ENCODE measurements at regions not wholly inside any gene's neighbourhood (a gene's known extent, or its start where the extent isn't known, plus 50 kb on each side); places are given as distances from the start of the nearest gene placed in this dataset.

DNA sequence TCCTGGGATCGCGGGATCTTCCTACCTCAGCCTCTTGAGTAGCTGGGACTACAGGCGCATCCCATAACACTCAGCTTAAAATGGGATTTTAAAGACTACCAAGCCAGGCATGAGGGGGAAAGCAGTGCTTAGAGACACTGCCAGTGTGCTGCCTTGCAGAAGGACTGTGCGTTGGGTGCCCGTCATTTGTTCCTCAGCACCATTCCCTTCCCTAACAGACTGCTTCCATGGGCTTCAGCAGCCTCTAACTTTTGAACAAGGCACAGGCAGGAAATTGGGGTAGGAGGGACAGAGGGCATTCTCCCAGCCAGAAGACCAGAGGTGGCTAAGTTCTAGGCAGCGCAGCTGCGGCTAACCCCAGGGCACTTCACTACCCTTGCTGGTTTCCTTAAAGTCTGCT lies 73.9 kb upstream of the USP24 start:
- no peaks in the 10 kb centered on the region; the same call in 1 of the 2 replicates for H3K27me3 ChIP-seq (ENCODE audit: insufficient read depth, low read length)
- no peak overlapping the region for H3K9ac ChIP-seq (ENCODE audit: low read length)
- H3K4me1 ChIP-seq (ENCODE audit: insufficient read depth, low read length, severe bottlenecking), result no peaks in the 10 kb centered on the region
- no peak overlapping the region for H3K4me2 ChIP-seq (ENCODE audit: low read length)
- no peaks in the 10 kb centered on the region for H3K9me3 ChIP-seq (ENCODE audit: low read length)
- no peak overlapping the region for H3K4me3 ChIP-seq (ENCODE audit: low read depth, low read length, poor library complexity, severe bottlenecking)
- H3K36me3 ChIP-seq (ENCODE audit: insufficient read depth, low read length), result no peaks in the 10 kb centered on the region
- TF ChIP-seq EZH2 (IDR thresholded peaks at IDR 0.05; ENCODE audit: borderline replicate concordance, low read length), result no peak
- TF ChIP-seq, protein P1, sequence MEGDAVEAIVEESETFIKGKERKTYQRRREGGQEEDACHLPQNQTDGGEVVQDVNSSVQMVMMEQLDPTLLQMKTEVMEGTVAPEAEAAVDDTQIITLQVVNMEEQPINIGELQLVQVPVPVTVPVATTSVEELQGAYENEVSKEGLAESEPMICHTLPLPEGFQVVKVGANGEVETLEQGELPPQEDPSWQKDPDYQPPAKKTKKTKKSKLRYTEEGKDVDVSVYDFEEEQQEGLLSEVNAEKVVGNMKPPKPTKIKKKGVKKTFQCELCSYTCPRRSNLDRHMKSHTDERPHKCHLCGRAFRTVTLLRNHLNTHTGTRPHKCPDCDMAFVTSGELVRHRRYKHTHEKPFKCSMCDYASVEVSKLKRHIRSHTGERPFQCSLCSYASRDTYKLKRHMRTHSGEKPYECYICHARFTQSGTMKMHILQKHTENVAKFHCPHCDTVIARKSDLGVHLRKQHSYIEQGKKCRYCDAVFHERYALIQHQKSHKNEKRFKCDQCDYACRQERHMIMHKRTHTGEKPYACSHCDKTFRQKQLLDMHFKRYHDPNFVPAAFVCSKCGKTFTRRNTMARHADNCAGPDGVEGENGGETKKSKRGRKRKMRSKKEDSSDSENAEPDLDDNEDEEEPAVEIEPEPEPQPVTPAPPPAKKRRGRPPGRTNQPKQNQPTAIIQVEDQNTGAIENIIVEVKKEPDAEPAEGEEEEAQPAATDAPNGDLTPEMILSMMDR (IDR thresholded peaks at IDR 0.05; ENCODE audit: low read length), result no peak
- no peaks in the 10 kb centered on the region for H3K79me2 ChIP-seq (ENCODE audit: insufficient read depth, low read length)
- no peak overlapping the region for H2AFZ ChIP-seq (ENCODE audit: low read length)
- H3F3A ChIP-seq (ENCODE audit: insufficient read depth, low read length), result no peaks in the 10 kb centered on the region
- no peaks in the 10 kb centered on the region for H3K9me2 ChIP-seq (ENCODE audit: low read depth, low read length)
- no peak overlapping the region for H3K27ac ChIP-seq (ENCODE audit: low read depth, low read length, poor library complexity, severe bottlenecking)
- no peaks in the 10 kb centered on the region for H4K20me1 ChIP-seq (ENCODE audit: insufficient read depth, low read length)

DNA sequence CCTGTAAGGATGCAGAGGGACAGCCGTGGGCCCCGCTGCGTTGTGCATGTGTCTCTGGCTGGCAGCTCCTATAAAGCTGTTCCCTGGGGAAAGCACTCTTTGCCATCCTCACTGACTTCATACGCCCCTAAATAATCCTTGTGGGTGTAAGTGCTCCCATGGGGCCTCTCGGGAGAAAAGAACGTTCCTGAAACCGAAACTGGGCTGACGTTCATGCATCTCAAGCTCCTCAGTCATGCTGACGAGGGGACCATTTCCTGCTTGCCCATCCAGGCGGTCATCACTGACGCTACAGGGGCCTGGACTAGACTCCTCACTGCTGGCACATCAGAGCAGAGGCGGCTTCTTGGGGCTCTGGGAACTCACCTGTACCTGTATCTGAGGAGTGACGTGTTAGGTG lies 73.1 kb upstream of the USP24 start:
- Histone ChIP-seq H3F3A (ENCODE audit: insufficient read depth, low read length) (no peaks in the 10 kb centered on the region), H2AFZ (ENCODE audit: low read length) (no peak overlapping the region), H3K36me3 (ENCODE audit: insufficient read depth, low read length) (no peaks in the 10 kb centered on the region), H3K9me2 (ENCODE audit: low read depth, low read length) (no peaks in the 10 kb centered on the region), H3K4me3 (ENCODE audit: low read depth, low read length, poor library complexity, severe bottlenecking) (peak overlapping the region; percentile 11), H3K9me3 (ENCODE audit: low read length) (no peaks in the 10 kb centered on the region), H3K4me1 (ENCODE audit: insufficient read depth, low read length, severe bottlenecking) (no peaks in the 10 kb centered on the region), H3K27ac (ENCODE audit: low read depth, low read length, poor library complexity, severe bottlenecking) (no peak overlapping the region), H4K20me1 (ENCODE audit: insufficient read depth, low read length) (no peaks in the 10 kb centered on the region), H3K4me2 (ENCODE audit: low read length) (peak overlapping the region; percentile 45; the same call in 1 of the 2 replicates), H3K9ac (ENCODE audit: low read length) (no peak overlapping the region), H3K79me2 (ENCODE audit: insufficient read depth, low read length) (no peaks in the 10 kb centered on the region), H3K27me3 (ENCODE audit: insufficient read depth, low read length) (no peaks in the 10 kb centered on the region; the same call in 1 of the 2 replicates)
- no peak for TF ChIP-seq EZH2 (IDR thresholded peaks at IDR 0.05; ENCODE audit: borderline replicate concordance, low read length)
- TF ChIP-seq, protein P1 (IDR thresholded peaks at IDR 0.05; ENCODE audit: low read length), result no peak

DNA sequence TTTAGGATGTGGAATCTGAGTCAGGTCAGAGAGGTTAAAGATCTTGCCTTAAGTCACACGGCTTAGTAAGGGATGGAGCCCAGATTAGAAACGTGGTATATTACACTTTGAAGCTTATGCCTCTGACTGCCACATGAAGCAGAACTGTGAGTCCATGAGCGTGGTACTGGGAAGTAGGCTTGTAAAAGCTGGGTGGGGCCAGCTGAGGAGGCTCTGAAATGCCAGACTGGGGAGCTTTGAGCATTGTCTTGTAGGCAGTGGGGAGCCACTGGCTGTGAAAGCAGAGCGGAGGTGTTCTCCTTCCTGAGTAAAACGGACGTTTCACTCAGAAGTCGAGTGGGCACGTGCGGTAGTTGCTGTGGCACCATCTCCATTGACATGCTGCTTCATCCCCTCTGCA lies 72.6 kb upstream of the USP24 start:
- H3K79me2 ChIP-seq (ENCODE audit: insufficient read depth, low read length), result no peaks in the 10 kb centered on the region
- no peaks in the 10 kb centered on the region for H3F3A ChIP-seq (ENCODE audit: insufficient read depth, low read length)
- TF ChIP-seq, protein P1 (IDR thresholded peaks at IDR 0.05; ENCODE audit: low read length), result no peak
- no peak for TF ChIP-seq EZH2 (IDR thresholded peaks at IDR 0.05; ENCODE audit: borderline replicate concordance, low read length)
- no peaks in the 10 kb centered on the region for H3K9me3 ChIP-seq (ENCODE audit: low read length)
- no peak overlapping the region for H2AFZ ChIP-seq (ENCODE audit: low read length)
- no peak overlapping the region for H3K27ac ChIP-seq (ENCODE audit: low read depth, low read length, poor library complexity, severe bottlenecking)
- no peaks in the 10 kb centered on the region for H4K20me1 ChIP-seq (ENCODE audit: insufficient read depth, low read length)
- no peak overlapping the region for H3K9ac ChIP-seq (ENCODE audit: low read length)
- H3K4me1 ChIP-seq (ENCODE audit: insufficient read depth, low read length, severe bottlenecking), result no peaks in the 10 kb centered on the region
- H3K9me2 ChIP-seq (ENCODE audit: low read depth, low read length), result no peaks in the 10 kb centered on the region
- no peaks in the 10 kb centered on the region; the same call in 1 of the 2 replicates for H3K27me3 ChIP-seq (ENCODE audit: insufficient read depth, low read length)
- no peaks in the 10 kb centered on the region for H3K36me3 ChIP-seq (ENCODE audit: insufficient read depth, low read length)
- H3K4me3 ChIP-seq (ENCODE audit: low read depth, low read length, poor library complexity, severe bottlenecking), result peak overlapping the region; percentile 11
- peak overlapping the region; percentile 45; the same call in 1 of the 2 replicates for H3K4me2 ChIP-seq (ENCODE audit: low read length)
